ENCODE measurements at regions not wholly inside any gene's neighbourhood (a gene's known extent, or its start where the extent isn't known, plus 50 kb on each side); places are given as distances from the start of the nearest gene placed in this dataset.
A peak's percentile ranks its signal among the peaks of the same experiment; 100 is the strongest.
"Not testable (repeated sequence)": the region's sequence is repeated elsewhere in the genome, so short reads cannot be mapped to it uniquely, and the experiment has no call there.

DNA sequence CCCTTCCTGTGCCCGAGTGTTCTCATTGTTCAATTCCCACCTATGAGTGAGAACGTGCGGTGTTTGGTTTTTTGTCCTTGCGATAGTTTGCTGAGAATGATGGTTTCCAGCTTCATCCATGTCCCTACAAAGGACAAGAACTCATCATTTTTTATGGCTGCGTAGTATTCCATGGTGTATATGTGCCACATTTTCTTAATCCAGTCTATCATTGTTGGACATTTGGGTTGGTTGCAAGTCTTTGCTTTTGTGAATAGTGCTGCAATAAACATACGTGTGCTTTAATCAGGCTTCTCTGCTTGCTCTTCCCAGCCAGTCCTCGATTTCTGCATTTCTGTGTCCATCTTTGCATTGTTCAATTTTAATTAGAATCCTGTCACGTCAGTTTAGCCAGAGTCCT lies 75.4 kb upstream of the DTNBP1 start:
- H3K36me3 ChIP-seq (ENCODE audit: control insufficient read depth in 2 of 3, insufficient read depth in 3 of 3, low read length in 3 of 3); H3K27ac Mint-ChIP-seq; intact Hi-C loops (cut with micrococcal nuclease); H3K4me1 ChIP-seq (ENCODE audit: control insufficient read depth in 2 of 2, insufficient read depth in 2 of 2, low read length in 2 of 2); CTCF ChIA-PET; H3K27ac ChIP-seq (ENCODE audit: low read depth, low read length); H3K36me3 Mint-ChIP-seq; H3K4me3 Mint-ChIP-seq; H3K27me3 Mint-ChIP-seq; H3K27me3 ChIP-seq (ENCODE audit: control insufficient read depth in 2 of 2, insufficient read depth in 2 of 2, low read length in 2 of 2); H3K9me3 ChIP-seq (ENCODE audit: control insufficient read depth in 2 of 3, low read length in 3 of 3); POLR2A ChIA-PET; ATAC-seq; H3K9me3 Mint-ChIP-seq; DNase-seq; H3K4me3 ChIP-seq (ENCODE audit: low read length): not testable (repeated sequence)
- H3K4me1 Mint-ChIP-seq = peaks cover 0 to 21% (median 13%) of the 10 kb centered on the region in 7 donors

DNA sequence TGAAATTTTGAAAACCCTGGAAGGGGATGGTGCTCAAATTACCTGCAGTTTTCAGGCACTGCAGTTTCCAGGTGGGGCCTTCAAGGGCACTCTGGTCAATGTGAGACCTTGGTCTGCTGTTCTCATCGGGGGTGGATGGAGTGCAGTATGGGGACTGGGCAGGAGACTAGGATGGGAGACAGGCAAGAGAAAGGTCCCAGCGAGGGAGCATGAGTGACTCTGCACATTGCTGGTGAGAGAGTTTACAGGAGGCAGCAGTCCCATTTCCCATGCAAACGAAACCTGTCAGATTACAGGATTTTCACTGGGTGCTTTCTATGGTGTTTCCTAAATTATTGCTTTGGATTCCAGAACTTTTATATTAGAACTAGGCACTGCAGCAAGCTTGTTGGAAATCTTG lies 73.5 kb upstream of the DTNBP1 start:
- H3K27ac ChIP-seq (ENCODE audit: low read depth, low read length) = no peak overlapping the region
- H3K9me3 ChIP-seq (ENCODE audit: control insufficient read depth in 2 of 3, low read length in 3 of 3) = no peaks in the 10 kb centered on the region
- H3K4me3 ChIP-seq (ENCODE audit: low read length) = no peak overlapping the region
- H3K36me3 Mint-ChIP-seq = peaks cover 0 to 6% (median 0%) of the 10 kb centered on the region in 5 donors
- no peaks in the 10 kb centered on the region for H3K4me1 ChIP-seq (ENCODE audit: control insufficient read depth in 2 of 2, insufficient read depth in 2 of 2, low read length in 2 of 2)
- H3K27me3 ChIP-seq (ENCODE audit: control insufficient read depth in 2 of 2, insufficient read depth in 2 of 2, low read length in 2 of 2) = no peaks in the 10 kb centered on the region
- DNase-seq (no peak), ATAC-seq (no peak)
- no peak overlapping the region for H3K4me3 Mint-ChIP-seq
- no peaks in the 10 kb centered on the region for H3K36me3 ChIP-seq (ENCODE audit: control insufficient read depth in 2 of 3, insufficient read depth in 3 of 3, low read length in 3 of 3)
- H3K9me3 Mint-ChIP-seq = peaks cover 0 to 4% (median 0%) of the 10 kb centered on the region in 11 donors
- POLR2A ChIA-PET = no interaction called here
- peaks cover 6 to 39% (median 25%) of the 10 kb centered on the region in 7 donors for H3K4me1 Mint-ChIP-seq
- no peak overlapping the region for H3K27ac Mint-ChIP-seq
- CTCF ChIA-PET = no interaction called here
- H3K27me3 Mint-ChIP-seq = peaks cover 0 to 4% (median 0%) of the 10 kb centered on the region in 5 donors
- intact Hi-C loops (cut with micrococcal nuclease) = no loop called here

DNA sequence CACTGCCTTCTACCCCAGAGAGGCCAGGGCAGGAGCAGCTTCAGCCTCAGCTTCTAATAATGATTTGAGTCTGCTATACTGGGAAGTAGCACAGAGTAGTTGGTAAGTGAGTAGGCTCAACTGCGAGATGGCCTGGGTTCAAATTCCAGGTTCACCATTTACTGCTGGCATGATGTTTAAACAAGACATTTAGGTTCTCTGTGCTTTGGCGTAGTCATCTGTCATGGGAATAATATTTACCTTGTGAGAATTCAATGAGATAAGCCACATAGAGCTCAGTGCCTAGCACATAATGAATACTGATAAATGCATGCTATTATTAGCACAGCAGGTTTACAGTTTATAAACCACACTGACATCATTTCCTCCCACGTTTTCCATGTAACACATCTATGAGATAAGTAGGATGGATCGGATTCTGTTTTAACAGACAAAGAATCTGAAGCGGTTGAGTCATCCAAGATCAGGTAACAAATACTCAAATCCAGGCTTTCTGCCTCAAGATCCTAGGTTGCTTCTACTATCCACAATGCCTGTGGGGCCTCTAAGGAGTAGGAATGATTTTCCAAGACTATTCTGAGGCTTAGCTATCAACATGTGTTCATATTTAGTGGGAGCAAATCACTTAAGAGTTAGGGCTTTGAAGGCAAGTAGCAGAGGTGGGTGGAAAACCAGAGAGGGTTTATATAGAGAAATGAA lies 72.9 kb upstream of the DTNBP1 start:
- ChIA-PET POLR2A (no interaction called here), CTCF (no interaction called here)
- no peaks in the 10 kb centered on the region for H3K4me1 ChIP-seq (ENCODE audit: control insufficient read depth in 2 of 2, insufficient read depth in 2 of 2, low read length in 2 of 2)
- H3K27me3 Mint-ChIP-seq = peaks cover 0 to 4% (median 0%) of the 10 kb centered on the region in 5 donors
- peaks cover 0 to 4% (median 0%) of the 10 kb centered on the region in 11 donors for H3K9me3 Mint-ChIP-seq
- intact Hi-C loops (cut with micrococcal nuclease) = no loop called here
- H3K27ac ChIP-seq (ENCODE audit: low read depth, low read length) = no peak overlapping the region
- H3K36me3 ChIP-seq (ENCODE audit: control insufficient read depth in 2 of 3, insufficient read depth in 3 of 3, low read length in 3 of 3) = no peaks in the 10 kb centered on the region
- H3K36me3 Mint-ChIP-seq = peaks cover 0 to 6% (median 0%) of the 10 kb centered on the region in 5 donors
- no peak for ATAC-seq
- H3K9me3 ChIP-seq (ENCODE audit: control insufficient read depth in 2 of 3, low read length in 3 of 3) = no peaks in the 10 kb centered on the region
- H3K4me3 Mint-ChIP-seq = no peak overlapping the region
- no peak overlapping the region for H3K4me3 ChIP-seq (ENCODE audit: low read length)
- no peak for DNase-seq
- H3K4me1 Mint-ChIP-seq = peaks cover 6 to 39% (median 25%) of the 10 kb centered on the region in 7 donors
- peak overlapping the region in 1 of 9 donors; percentile 14 for H3K27ac Mint-ChIP-seq
- H3K27me3 ChIP-seq (ENCODE audit: control insufficient read depth in 2 of 2, insufficient read depth in 2 of 2, low read length in 2 of 2) = no peaks in the 10 kb centered on the region

DNA sequence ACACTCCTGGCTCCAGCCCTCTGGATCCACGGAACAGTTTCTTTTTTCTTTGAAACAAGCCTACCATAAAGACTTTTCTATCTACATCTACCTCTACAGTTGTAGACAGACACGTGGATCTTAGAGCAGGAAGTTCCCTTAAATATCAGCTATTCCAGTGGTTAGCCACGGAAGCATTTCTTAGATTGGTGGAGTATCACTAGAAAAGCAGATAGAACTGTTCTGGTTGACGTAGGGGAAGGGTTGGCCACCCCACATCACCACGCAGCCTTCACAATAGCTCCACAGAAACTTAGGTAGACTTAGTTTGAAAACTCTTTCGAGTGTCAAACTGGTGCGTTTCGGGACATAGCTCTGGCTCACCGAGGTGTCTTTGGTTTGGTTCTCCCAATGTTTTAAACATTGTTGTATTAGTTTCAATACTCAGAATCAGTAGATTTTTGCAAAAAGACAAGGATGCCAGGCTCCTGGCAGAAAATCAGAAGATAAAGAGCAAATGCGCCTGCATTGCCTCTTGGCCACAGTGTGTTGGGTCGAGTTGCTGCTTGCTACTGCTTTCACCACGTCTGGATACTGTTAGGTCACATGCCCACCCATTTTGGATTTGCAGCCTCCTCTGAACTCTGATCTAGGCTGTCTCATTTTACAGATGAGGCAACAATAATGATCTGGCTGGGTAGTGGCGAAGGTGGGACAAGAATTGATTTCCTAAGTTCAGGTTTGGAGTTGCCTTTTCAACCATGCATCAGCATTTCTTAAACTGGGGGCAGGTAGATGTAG lies 71.5 kb upstream of the DTNBP1 start:
- Histone ChIP-seq H3K36me3 (ENCODE audit: control insufficient read depth in 2 of 3, insufficient read depth in 3 of 3, low read length in 3 of 3) (no peaks in the 10 kb centered on the region), H3K4me1 (ENCODE audit: control insufficient read depth in 2 of 2, insufficient read depth in 2 of 2, low read length in 2 of 2) (no peaks in the 10 kb centered on the region), H3K9me3 (ENCODE audit: control insufficient read depth in 2 of 3, low read length in 3 of 3) (no peaks in the 10 kb centered on the region), H3K27me3 (ENCODE audit: control insufficient read depth in 2 of 2, insufficient read depth in 2 of 2, low read length in 2 of 2) (no peaks in the 10 kb centered on the region), H3K4me3 (ENCODE audit: low read length) (no peak overlapping the region), H3K27ac (ENCODE audit: low read depth, low read length) (no peak overlapping the region)
- DNase-seq (peak in 1 of 9 donors; percentile 9), ATAC-seq (no peak)
- Mint-ChIP-seq H3K27me3 (peaks cover 0 to 4% (median 0%) of the 10 kb centered on the region in 5 donors), H3K27ac (no peak overlapping the region), H3K9me3 (peaks cover 0 to 4% (median 0%) of the 10 kb centered on the region in 11 donors), H3K4me1 (peaks cover 6 to 39% (median 25%) of the 10 kb centered on the region in 7 donors), H3K36me3 (peaks cover 0 to 6% (median 0%) of the 10 kb centered on the region in 5 donors), H3K4me3 (no peak overlapping the region)
- CTCF ChIA-PET = interaction anchor here (0.6 kb wide), 1 partner anchor 1970 kb away, joined by 6 read pairs; no protein-coding TSS in a partner anchor
- intact Hi-C loops (cut with micrococcal nuclease) = no loop called here
- POLR2A ChIA-PET = interaction anchor here (1.3 kb wide), 1 partner anchor 17 kb away, joined by 3 read pairs; no protein-coding TSS in a partner anchor

DNA sequence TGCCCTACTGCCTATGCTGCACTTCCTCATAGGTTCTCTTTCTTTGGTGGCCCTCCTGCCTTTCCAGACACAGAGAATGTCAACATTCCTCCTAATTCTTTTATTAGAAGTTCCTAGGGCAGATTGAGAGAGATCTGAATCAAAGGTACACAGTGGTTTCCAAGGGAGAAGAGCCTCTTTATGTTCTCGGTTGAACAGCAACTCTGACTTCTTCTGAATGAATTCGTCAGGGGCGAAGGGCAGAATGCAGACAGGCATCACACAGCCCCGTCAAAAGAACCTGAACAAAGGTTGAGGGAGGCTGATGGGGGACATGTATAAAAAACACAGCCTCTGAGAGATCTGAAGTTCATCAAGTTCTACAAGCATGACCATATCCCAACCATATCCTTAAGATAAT lies 68.1 kb upstream of the DTNBP1 start:
- CTCF ChIA-PET = no interaction called here
- peaks cover 0 to 4% (median 0%) of the 10 kb centered on the region in 5 donors for H3K36me3 Mint-ChIP-seq
- no peak overlapping the region for H3K27ac ChIP-seq (ENCODE audit: low read depth, low read length)
- H3K4me3 Mint-ChIP-seq = no peak overlapping the region
- DNase-seq (no peak), ATAC-seq (no peak)
- intact Hi-C loops (cut with micrococcal nuclease) = no loop called here
- peak overlapping the region in 1 of 9 donors; percentile 30 for H3K27ac Mint-ChIP-seq
- no peaks in the 10 kb centered on the region for H3K27me3 ChIP-seq (ENCODE audit: control insufficient read depth in 2 of 2, insufficient read depth in 2 of 2, low read length in 2 of 2)
- no peaks in the 10 kb centered on the region for H3K9me3 ChIP-seq (ENCODE audit: control insufficient read depth in 2 of 3, low read length in 3 of 3)
- H3K4me1 ChIP-seq (ENCODE audit: control insufficient read depth in 2 of 2, insufficient read depth in 2 of 2, low read length in 2 of 2) = no peaks in the 10 kb centered on the region
- no peak overlapping the region for H3K4me3 ChIP-seq (ENCODE audit: low read length)
- peaks cover 0 to 5% (median 0%) of the 10 kb centered on the region in 5 donors for H3K27me3 Mint-ChIP-seq
- peaks cover 0 to 3% (median 0%) of the 10 kb centered on the region in 11 donors for H3K9me3 Mint-ChIP-seq
- no peaks in the 10 kb centered on the region for H3K36me3 ChIP-seq (ENCODE audit: control insufficient read depth in 2 of 3, insufficient read depth in 3 of 3, low read length in 3 of 3)
- POLR2A ChIA-PET = no interaction called here
- peaks cover 6 to 35% (median 25%) of the 10 kb centered on the region in 7 donors for H3K4me1 Mint-ChIP-seq

DNA sequence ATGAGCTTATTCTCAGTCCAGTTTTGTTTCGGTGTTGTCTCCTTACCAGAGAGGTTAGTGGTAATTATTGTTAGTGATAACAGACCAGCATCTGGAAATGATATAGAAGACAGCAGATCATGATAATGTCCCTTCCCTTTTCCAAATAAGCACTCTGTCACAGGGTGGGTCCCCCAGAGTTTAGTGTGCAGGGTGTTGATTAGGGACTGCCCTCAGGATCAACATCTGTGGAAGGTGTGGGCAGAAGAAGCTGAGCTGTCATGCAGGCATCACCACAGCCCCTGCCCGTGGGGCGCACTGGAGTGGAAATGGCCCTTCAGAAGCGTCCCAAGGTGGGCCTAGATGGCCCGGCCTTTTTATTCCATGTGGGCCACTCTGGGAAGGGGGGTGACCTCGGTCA lies 67.6 kb upstream of the DTNBP1 start:
- no peak overlapping the region for H3K27ac ChIP-seq (ENCODE audit: low read depth, low read length)
- no peaks in the 10 kb centered on the region for H3K4me1 ChIP-seq (ENCODE audit: control insufficient read depth in 2 of 2, insufficient read depth in 2 of 2, low read length in 2 of 2)
- intact Hi-C loops (cut with micrococcal nuclease) = no loop called here
- Mint-ChIP-seq H3K27me3 (peaks cover 0 to 5% (median 0%) of the 10 kb centered on the region in 5 donors), H3K27ac (no peak overlapping the region), H3K36me3 (peaks cover 0 to 4% (median 0%) of the 10 kb centered on the region in 5 donors), H3K9me3 (peaks cover 0 to 3% (median 0%) of the 10 kb centered on the region in 11 donors), H3K4me1 (peaks cover 6 to 30% (median 21%) of the 10 kb centered on the region in 7 donors), H3K4me3 (no peak overlapping the region)
- no peak overlapping the region for H3K4me3 ChIP-seq (ENCODE audit: low read length)
- H3K27me3 ChIP-seq (ENCODE audit: control insufficient read depth in 2 of 2, insufficient read depth in 2 of 2, low read length in 2 of 2) = no peaks in the 10 kb centered on the region
- POLR2A ChIA-PET = no interaction called here
- ATAC-seq (no peak), DNase-seq (no peak)
- no peaks in the 10 kb centered on the region for H3K36me3 ChIP-seq (ENCODE audit: control insufficient read depth in 2 of 3, insufficient read depth in 3 of 3, low read length in 3 of 3)
- CTCF ChIA-PET = no interaction called here
- no peaks in the 10 kb centered on the region for H3K9me3 ChIP-seq (ENCODE audit: control insufficient read depth in 2 of 3, low read length in 3 of 3)
